DND-41 (cell line): ENCODE measurements at regions not wholly inside any gene's neighbourhood (a gene's known extent, or its start where the extent isn't known, plus 50 kb on each side); places are given as distances from the start of the nearest gene placed in this dataset.

ENCODE experiments used
- EZH2 ChIP-seq: IDR thresholded peaks from 3 replicates; pipeline ENCODE4 v1.6.1; 2012; ENCODE audit warnings: borderline replicate concordance, low read depth, mild to moderate bottlenecking, moderate library complexity, low read length, inconsistent platforms; ENCODE audit not compliant: severe bottlenecking
- TF ChIP-seq, protein P1 (sequence below): IDR thresholded peaks from 2 replicates; pipeline ENCODE4 v1.5.1; 2012; ENCODE audit warnings: borderline replicate concordance, low read length, moderate library complexity, mild to moderate bottlenecking; ENCODE audit not compliant: poor library complexity, severe bottlenecking; ENCODE audit errors: extremely low read depth

- TF ChIP-seq, protein P1, sequence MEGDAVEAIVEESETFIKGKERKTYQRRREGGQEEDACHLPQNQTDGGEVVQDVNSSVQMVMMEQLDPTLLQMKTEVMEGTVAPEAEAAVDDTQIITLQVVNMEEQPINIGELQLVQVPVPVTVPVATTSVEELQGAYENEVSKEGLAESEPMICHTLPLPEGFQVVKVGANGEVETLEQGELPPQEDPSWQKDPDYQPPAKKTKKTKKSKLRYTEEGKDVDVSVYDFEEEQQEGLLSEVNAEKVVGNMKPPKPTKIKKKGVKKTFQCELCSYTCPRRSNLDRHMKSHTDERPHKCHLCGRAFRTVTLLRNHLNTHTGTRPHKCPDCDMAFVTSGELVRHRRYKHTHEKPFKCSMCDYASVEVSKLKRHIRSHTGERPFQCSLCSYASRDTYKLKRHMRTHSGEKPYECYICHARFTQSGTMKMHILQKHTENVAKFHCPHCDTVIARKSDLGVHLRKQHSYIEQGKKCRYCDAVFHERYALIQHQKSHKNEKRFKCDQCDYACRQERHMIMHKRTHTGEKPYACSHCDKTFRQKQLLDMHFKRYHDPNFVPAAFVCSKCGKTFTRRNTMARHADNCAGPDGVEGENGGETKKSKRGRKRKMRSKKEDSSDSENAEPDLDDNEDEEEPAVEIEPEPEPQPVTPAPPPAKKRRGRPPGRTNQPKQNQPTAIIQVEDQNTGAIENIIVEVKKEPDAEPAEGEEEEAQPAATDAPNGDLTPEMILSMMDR: no peak
- TF ChIP-seq EZH2: no peak
These were observed 140.3 kb upstream of the RAG2 start for GRCh38 chr11:36738292-36738861.
